ENCODE measurements at regions not wholly inside any gene's neighbourhood (a gene's known extent, or its start where the extent isn't known, plus 50 kb on each side); places are given as distances from the start of the nearest gene placed in this dataset.
"Not testable (repeated sequence)": the region's sequence is repeated elsewhere in the genome, so short reads cannot be mapped to it uniquely, and the experiment has no call there.

DNA sequence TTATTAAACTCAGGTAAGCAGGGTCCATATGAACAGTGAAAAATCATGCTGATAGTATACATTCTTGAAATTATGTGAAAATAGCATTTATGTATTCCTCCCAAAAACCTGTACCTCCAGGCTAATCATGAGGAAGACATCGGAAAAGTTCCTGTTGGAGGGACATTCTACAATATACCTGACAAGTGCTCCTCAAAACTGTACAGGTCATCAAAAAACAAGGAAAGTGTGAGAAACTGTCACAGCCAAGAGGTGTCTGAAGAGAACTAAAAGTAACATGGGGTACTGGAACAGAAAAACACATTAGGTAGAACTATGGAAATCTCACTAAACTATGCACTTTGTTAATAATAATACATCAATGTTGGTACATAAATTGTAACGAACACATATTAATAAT lies 326.7 kb downstream of the CRPPA start:
- no peak overlapping the region for H3K27ac Mint-ChIP-seq
- H3K36me3 ChIP-seq (ENCODE audit: control insufficient read depth, insufficient read depth, low read length): no peaks in the 10 kb centered on the region

DNA sequence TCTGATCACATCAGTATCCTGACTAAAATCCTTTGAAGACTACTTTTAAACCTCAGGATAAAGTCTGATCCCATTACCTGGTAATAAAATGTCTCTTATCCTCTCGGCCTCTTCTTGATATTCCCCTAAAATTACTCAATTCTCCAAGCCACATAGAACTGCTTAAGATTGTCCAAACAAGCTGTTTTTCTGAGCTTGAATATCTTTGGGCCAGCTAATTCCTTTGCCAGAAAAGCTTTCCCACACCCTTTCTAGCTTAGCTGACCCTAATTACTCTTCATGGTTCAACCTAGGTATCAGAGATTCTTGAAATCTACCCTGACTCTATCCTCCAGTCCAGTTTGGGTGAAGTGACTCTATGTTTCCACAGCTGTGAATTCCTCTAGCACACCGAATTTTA lies 328.6 kb downstream of the CRPPA start:
- H3K9me3 Mint-ChIP-seq: peaks cover 0 to 4% (median 0%) of the 10 kb centered on the region in 7 donors
- Histone ChIP-seq H3K36me3 (ENCODE audit: control insufficient read depth, insufficient read depth, low read length) (no peaks in the 10 kb centered on the region), H3K4me1 (ENCODE audit: control insufficient read depth, insufficient read depth, low read length, poor library complexity, severe bottlenecking) (no peaks in the 10 kb centered on the region), H3K27ac (ENCODE audit: insufficient read depth, low read length, poor library complexity, severe bottlenecking) (no peak overlapping the region), H3K27me3 (ENCODE audit: control insufficient read depth, insufficient read depth, low read length) (no peaks in the 10 kb centered on the region), H3K9me3 (ENCODE audit: control insufficient read depth in 2 of 2, low read length in 2 of 2) (no peaks in the 10 kb centered on the region), H3K4me3 (ENCODE audit: low read depth, low read length) (no peak overlapping the region)
- DNase-seq (no peak), ATAC-seq (ENCODE audit: low read depth in 2 of 2) (no peak)
- H3K4me3 Mint-ChIP-seq: no peak overlapping the region
- no peaks in the 10 kb centered on the region for H3K27me3 Mint-ChIP-seq
- no peaks in the 10 kb centered on the region for H3K36me3 Mint-ChIP-seq
- no peak overlapping the region for H3K27ac Mint-ChIP-seq
- no peaks in the 10 kb centered on the region for H3K4me1 Mint-ChIP-seq

More for the DNA sequence above, 326.7 kb downstream of the CRPPA start:
- H3K27me3 ChIP-seq (ENCODE audit: control insufficient read depth, insufficient read depth, low read length): no peaks in the 10 kb centered on the region
- H3K4me1 Mint-ChIP-seq: no peaks in the 10 kb centered on the region
- H3K9me3 ChIP-seq (ENCODE audit: control insufficient read depth in 2 of 2, low read length in 2 of 2): no peaks in the 10 kb centered on the region
- DNase-seq (no peak), ATAC-seq (ENCODE audit: low read depth in 2 of 2) (no peak)
- no peak overlapping the region for H3K4me3 ChIP-seq (ENCODE audit: low read depth, low read length)
- H3K27me3 Mint-ChIP-seq: no peaks in the 10 kb centered on the region
- no peak overlapping the region for H3K4me3 Mint-ChIP-seq
- H3K9me3 Mint-ChIP-seq: peaks cover 0 to 4% (median 0%) of the 10 kb centered on the region in 7 donors
- no peaks in the 10 kb centered on the region for H3K4me1 ChIP-seq (ENCODE audit: control insufficient read depth, insufficient read depth, low read length, poor library complexity, severe bottlenecking)
- no peaks in the 10 kb centered on the region for H3K36me3 Mint-ChIP-seq
- H3K27ac ChIP-seq (ENCODE audit: insufficient read depth, low read length, poor library complexity, severe bottlenecking): no peak overlapping the region

DNA sequence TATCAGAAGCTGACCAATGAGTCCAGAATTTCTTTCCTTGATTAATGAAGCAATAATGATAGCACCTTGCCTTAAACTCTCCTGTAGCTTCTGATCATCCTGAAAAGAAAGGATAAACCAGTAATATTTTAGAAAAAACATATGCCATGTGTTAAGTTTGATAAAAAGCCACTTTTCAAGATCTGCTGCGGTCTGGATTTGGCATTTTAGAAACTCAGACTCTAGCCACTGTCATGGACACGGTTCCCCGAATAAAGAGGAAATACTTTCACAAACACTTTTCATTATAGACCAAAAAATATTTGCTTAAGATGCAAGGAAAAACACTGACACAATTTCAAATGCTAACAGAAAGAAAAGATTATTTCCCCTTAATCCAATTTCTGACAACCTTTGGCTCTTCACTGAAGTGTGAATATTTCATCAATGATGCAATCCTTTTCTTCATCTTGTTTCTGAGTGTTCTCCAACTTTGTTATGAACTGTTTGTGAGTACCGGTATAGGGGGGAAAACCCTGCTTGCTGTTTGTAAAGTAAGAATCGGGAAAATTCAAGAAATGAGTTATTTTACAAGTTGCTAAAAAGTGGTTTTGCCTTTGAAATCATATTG lies 329.5 kb downstream of the CRPPA start:
- H3K4me1 Mint-ChIP-seq: no peaks in the 10 kb centered on the region
- H3K27me3 ChIP-seq (ENCODE audit: control insufficient read depth, insufficient read depth, low read length): no peaks in the 10 kb centered on the region
- H3K27ac Mint-ChIP-seq: no peak overlapping the region
- H3K9me3 Mint-ChIP-seq: peaks cover 0 to 2% (median 0%) of the 10 kb centered on the region in 7 donors
- H3K36me3 Mint-ChIP-seq: no peaks in the 10 kb centered on the region
- ATAC-seq (ENCODE audit: low read depth in 2 of 2) (no peak), DNase-seq (no peak)
- no peaks in the 10 kb centered on the region for H3K27me3 Mint-ChIP-seq
- H3K9me3 ChIP-seq (ENCODE audit: control insufficient read depth in 2 of 2, low read length in 2 of 2): no peaks in the 10 kb centered on the region
- H3K4me3 Mint-ChIP-seq: no peak overlapping the region
- H3K4me1 ChIP-seq (ENCODE audit: control insufficient read depth, insufficient read depth, low read length, poor library complexity, severe bottlenecking): no peaks in the 10 kb centered on the region
- no peak overlapping the region for H3K27ac ChIP-seq (ENCODE audit: insufficient read depth, low read length, poor library complexity, severe bottlenecking)
- H3K36me3 ChIP-seq (ENCODE audit: control insufficient read depth, insufficient read depth, low read length): no peaks in the 10 kb centered on the region
- H3K4me3 ChIP-seq (ENCODE audit: low read depth, low read length): no peak overlapping the region

DNA sequence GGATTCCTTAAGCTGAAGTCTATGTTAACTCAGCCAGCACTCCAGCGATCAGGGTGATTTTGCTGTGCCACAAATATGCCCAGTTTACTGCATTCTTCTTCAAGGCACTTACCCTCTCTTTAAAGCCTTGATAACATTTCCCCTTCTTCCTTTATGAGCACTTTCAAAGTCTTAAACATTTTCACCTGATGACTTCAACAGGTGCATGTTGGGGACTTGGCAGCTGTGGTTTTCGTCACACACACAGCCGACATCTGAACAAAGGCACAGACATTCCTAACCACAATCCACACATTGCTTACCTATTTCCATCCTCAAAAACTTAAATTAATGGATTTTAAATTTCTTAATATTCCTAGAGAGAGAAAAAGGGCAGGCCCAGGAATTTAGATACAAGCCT lies 331.5 kb downstream of the CRPPA start:
- Mint-ChIP-seq H3K4me3 (no peak overlapping the region), H3K4me1 (no peaks in the 10 kb centered on the region), H3K27me3 (no peaks in the 10 kb centered on the region), H3K27ac (no peak overlapping the region), H3K36me3 (no peaks in the 10 kb centered on the region), H3K9me3 (peaks cover 0 to 3% (median 0%) of the 10 kb centered on the region in 7 donors)
- Histone ChIP-seq H3K4me1 (ENCODE audit: control insufficient read depth, insufficient read depth, low read length, poor library complexity, severe bottlenecking) (no peaks in the 10 kb centered on the region), H3K27ac (ENCODE audit: insufficient read depth, low read length, poor library complexity, severe bottlenecking) (no peak overlapping the region), H3K4me3 (ENCODE audit: low read depth, low read length) (no peak overlapping the region), H3K36me3 (ENCODE audit: control insufficient read depth, insufficient read depth, low read length) (no peaks in the 10 kb centered on the region), H3K27me3 (ENCODE audit: control insufficient read depth, insufficient read depth, low read length) (no peaks in the 10 kb centered on the region), H3K9me3 (ENCODE audit: control insufficient read depth in 2 of 2, low read length in 2 of 2) (no peaks in the 10 kb centered on the region)
- ATAC-seq (ENCODE audit: low read depth in 2 of 2) (no peak), DNase-seq (no peak)

DNA sequence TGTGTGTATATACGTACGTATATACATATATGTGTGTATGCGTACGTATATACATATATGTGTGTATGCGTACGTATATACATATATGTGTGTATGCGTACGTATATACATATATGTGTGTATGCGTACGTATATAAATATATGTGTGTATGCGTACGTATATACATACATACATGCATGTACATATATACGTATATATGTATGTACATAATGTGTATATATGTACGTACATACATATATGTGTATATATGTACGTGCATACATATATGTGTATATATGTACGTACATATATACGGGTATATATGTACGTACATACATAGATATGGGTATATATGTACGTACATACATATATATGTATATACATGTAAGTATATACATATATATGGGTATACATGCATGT lies 332.1 kb downstream of the CRPPA start:
- no peaks in the 10 kb centered on the region for H3K27me3 ChIP-seq (ENCODE audit: control insufficient read depth, insufficient read depth, low read length)
- no peak overlapping the region for H3K27ac ChIP-seq (ENCODE audit: insufficient read depth, low read length, poor library complexity, severe bottlenecking)
- Mint-ChIP-seq H3K27ac (no peak overlapping the region), H3K4me3 (no peak overlapping the region), H3K27me3 (no peaks in the 10 kb centered on the region), H3K4me1 (no peaks in the 10 kb centered on the region), H3K9me3 (peaks cover 0 to 3% (median 0%) of the 10 kb centered on the region in 7 donors), H3K36me3 (no peaks in the 10 kb centered on the region)
- H3K4me3 ChIP-seq (ENCODE audit: low read depth, low read length): no peak overlapping the region
- no peak for DNase-seq
- no peak for ATAC-seq (ENCODE audit: low read depth in 2 of 2)
- no peaks in the 10 kb centered on the region for H3K4me1 ChIP-seq (ENCODE audit: control insufficient read depth, insufficient read depth, low read length, poor library complexity, severe bottlenecking)
- no peaks in the 10 kb centered on the region for H3K9me3 ChIP-seq (ENCODE audit: control insufficient read depth in 2 of 2, low read length in 2 of 2)
- no peaks in the 10 kb centered on the region for H3K36me3 ChIP-seq (ENCODE audit: control insufficient read depth, insufficient read depth, low read length)

DNA sequence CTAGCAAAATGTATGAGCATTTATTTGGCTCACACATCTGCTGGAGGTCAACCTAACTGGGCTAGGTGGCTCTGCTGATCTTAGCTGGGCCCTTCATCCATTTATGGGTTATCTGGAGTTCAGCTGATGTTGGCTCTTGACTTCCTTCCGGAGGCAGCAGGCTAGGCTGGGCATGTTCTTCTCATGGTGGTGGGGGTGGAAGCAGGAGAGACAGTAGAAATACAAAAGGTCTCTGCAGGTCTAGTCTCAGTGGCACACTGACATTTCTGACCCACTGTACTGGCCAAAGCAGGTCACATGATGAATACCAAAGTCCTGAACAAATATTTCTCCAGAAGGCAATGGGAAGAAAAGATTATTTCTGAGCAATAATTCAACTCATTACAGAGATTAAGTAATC lies 334.6 kb downstream of the CRPPA start:
- no peak overlapping the region for H3K4me3 ChIP-seq (ENCODE audit: low read depth, low read length)
- Mint-ChIP-seq H3K4me1 (no peaks in the 10 kb centered on the region), H3K4me3 (no peak overlapping the region), H3K36me3 (no peaks in the 10 kb centered on the region), H3K27ac (no peak overlapping the region), H3K27me3 (no peaks in the 10 kb centered on the region), H3K9me3 (peaks cover 0 to 3% (median 0%) of the 10 kb centered on the region in 7 donors)
- no peaks in the 10 kb centered on the region for H3K4me1 ChIP-seq (ENCODE audit: control insufficient read depth, insufficient read depth, low read length, poor library complexity, severe bottlenecking)
- no peak overlapping the region for H3K27ac ChIP-seq (ENCODE audit: insufficient read depth, low read length, poor library complexity, severe bottlenecking)
- DNase-seq: no peak
- H3K27me3 ChIP-seq (ENCODE audit: control insufficient read depth, insufficient read depth, low read length): no peaks in the 10 kb centered on the region
- no peaks in the 10 kb centered on the region for H3K36me3 ChIP-seq (ENCODE audit: control insufficient read depth, insufficient read depth, low read length)
- ATAC-seq (ENCODE audit: low read depth in 2 of 2): no peak
- H3K9me3 ChIP-seq (ENCODE audit: control insufficient read depth in 2 of 2, low read length in 2 of 2): no peaks in the 10 kb centered on the region

DNA sequence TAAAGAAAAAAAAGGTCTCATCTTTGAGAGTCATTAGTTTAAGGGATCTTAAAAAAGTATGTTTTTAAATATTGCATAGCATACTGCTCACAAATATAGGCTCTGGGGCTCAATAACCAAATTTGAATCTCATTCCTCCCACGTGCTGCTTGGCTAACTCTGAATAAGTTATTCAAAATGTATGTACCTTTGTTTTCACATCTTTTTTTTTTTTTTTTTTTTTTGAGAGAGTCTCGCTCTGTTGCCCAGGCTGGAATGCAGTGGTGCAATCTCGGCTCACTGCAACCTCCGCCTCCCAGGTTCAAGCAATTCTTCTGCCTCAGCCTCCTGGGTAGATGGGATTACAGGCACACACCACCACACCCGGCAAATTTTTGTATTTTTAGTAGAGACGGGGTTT lies 335.6 kb downstream of the CRPPA start:
- not testable (repeated sequence) for H3K9me3 Mint-ChIP-seq; H3K4me1 Mint-ChIP-seq; H3K4me1 ChIP-seq (ENCODE audit: control insufficient read depth, insufficient read depth, low read length, poor library complexity, severe bottlenecking); H3K27me3 ChIP-seq (ENCODE audit: control insufficient read depth, insufficient read depth, low read length); H3K27ac ChIP-seq (ENCODE audit: insufficient read depth, low read length, poor library complexity, severe bottlenecking); ATAC-seq (ENCODE audit: low read depth in 2 of 2); H3K4me3 ChIP-seq (ENCODE audit: low read depth, low read length); DNase-seq; H3K9me3 ChIP-seq (ENCODE audit: control insufficient read depth in 2 of 2, low read length in 2 of 2); H3K36me3 Mint-ChIP-seq; H3K4me3 Mint-ChIP-seq; H3K36me3 ChIP-seq (ENCODE audit: control insufficient read depth, insufficient read depth, low read length); H3K27me3 Mint-ChIP-seq; H3K27ac Mint-ChIP-seq

DNA sequence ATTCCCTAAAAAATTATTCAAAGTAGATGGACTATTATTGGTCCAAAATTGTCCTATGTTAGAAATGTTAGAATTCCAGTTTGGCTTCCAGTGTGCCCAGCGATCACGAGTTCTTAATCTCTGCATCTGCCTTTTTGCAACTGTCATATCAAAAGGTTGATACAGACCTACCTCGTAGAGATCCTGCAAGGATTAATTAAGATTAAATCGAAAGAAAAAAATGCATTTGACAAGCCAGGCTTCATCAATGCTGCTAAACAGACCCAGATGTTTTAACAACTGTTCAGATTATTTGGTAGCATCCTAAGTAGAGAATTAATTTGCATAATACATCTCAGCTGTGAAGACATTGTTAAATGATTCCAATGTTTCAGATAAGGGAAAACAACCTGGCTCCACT lies 336.5 kb downstream of the CRPPA start:
- Mint-ChIP-seq H3K27ac (no peak overlapping the region), H3K9me3 (peaks cover 0 to 3% (median 0%) of the 10 kb centered on the region in 7 donors), H3K27me3 (no peaks in the 10 kb centered on the region), H3K36me3 (no peaks in the 10 kb centered on the region), H3K4me1 (no peaks in the 10 kb centered on the region), H3K4me3 (no peak overlapping the region)
- Histone ChIP-seq H3K27ac (ENCODE audit: insufficient read depth, low read length, poor library complexity, severe bottlenecking) (no peak overlapping the region), H3K27me3 (ENCODE audit: control insufficient read depth, insufficient read depth, low read length) (no peaks in the 10 kb centered on the region), H3K4me3 (ENCODE audit: low read depth, low read length) (no peak overlapping the region), H3K4me1 (ENCODE audit: control insufficient read depth, insufficient read depth, low read length, poor library complexity, severe bottlenecking) (no peaks in the 10 kb centered on the region), H3K9me3 (ENCODE audit: control insufficient read depth in 2 of 2, low read length in 2 of 2) (no peaks in the 10 kb centered on the region), H3K36me3 (ENCODE audit: control insufficient read depth, insufficient read depth, low read length) (no peaks in the 10 kb centered on the region)
- ATAC-seq (ENCODE audit: low read depth in 2 of 2) (no peak), DNase-seq (no peak)
